CD4-positive, alpha-beta T cell treated with Interleukin-15 for 1 hour (primary cell): ENCODE measurements at regions not wholly inside any gene's neighbourhood (a gene's known extent, or its start where the extent isn't known, plus 50 kb on each side); places are given as distances from the start of the nearest gene placed in this dataset.
"Not testable (repeated sequence)": the region's sequence is repeated elsewhere in the genome, so short reads cannot be mapped to it uniquely, and the experiment has no call there.

Experiments used
- DNase-seq: peaks from one replicate; pipeline ENCODE4 v3.0.0-alpha.2; 2020

GRCh38 chr2:199131136-199131655, 326.5 kb downstream of the SATB2 start:
- DNase-seq = no peak

GRCh38 chr2:199130501-199130900, 327.2 kb downstream of the SATB2 start:
- no peak for DNase-seq

- no peak for DNase-seq
These were observed 329.1 kb downstream of the SATB2 start for GRCh38 chr2:199128476-199129229.

- no peak for DNase-seq
These were observed 337.9 kb downstream of the SATB2 start for GRCh38 chr2:199119796-199120195.

GRCh38 chr2:199118673-199119112, 339.0 kb downstream of the SATB2 start:
- DNase-seq = no peak

GRCh38 chr2:199115169-199115568, 342.6 kb downstream of the SATB2 start:
- no peak for DNase-seq

GRCh38 chr2:199113111-199113510, 344.6 kb downstream of the SATB2 start:
- DNase-seq = no peak

- no peak for DNase-seq
These were observed 346.3 kb downstream of the SATB2 start for GRCh38 chr2:199111458-199111857.

- no peak for DNase-seq
These were observed 349.7 kb downstream of the SATB2 start for GRCh38 chr2:199108056-199108455.

GRCh38 chr2:199105826-199106225, 351.9 kb downstream of the SATB2 start:
- DNase-seq = no peak

GRCh38 chr2:199101487-199101886, 356.3 kb downstream of the SATB2 start:
- DNase-seq = no peak

GRCh38 chr2:199100326-199101110, 357.2 kb downstream of the SATB2 start:
- no peak for DNase-seq

GRCh38 chr2:199092419-199092818, 365.3 kb downstream of the SATB2 start:
- no peak for DNase-seq

- DNase-seq = no peak
These were observed 372.5 kb downstream of the SATB2 start for GRCh38 chr2:199085261-199085660.

GRCh38 chr2:199070322-199070949, 387.3 kb downstream of the SATB2 start:
- no peak for DNase-seq

GRCh38 chr2:199064201-199064600, 393.5 kb downstream of the SATB2 start:
- DNase-seq = no peak

GRCh38 chr2:199057936-199058335, 399.8 kb downstream of the SATB2 start:
- DNase-seq = no peak

GRCh38 chr2:199055336-199055735, 402.4 kb downstream of the SATB2 start:
- no peak for DNase-seq

- no peak for DNase-seq
These were observed 414.9 kb downstream of the SATB2 start for GRCh38 chr2:199042660-199043379.

GRCh38 chr2:199040522-199040921, 417.2 kb downstream of the SATB2 start:
- no peak for DNase-seq

- DNase-seq = not testable (repeated sequence)
These were observed 424.0 kb downstream of the SATB2 start for GRCh38 chr2:199033761-199034160.

GRCh38 chr2:199025146-199025545, 432.6 kb downstream of the SATB2 start:
- DNase-seq = no peak

- no peak for DNase-seq
These were observed 433.5 kb downstream of the SATB2 start for GRCh38 chr2:199024224-199024623.
